Embryonic facial prominence (tissue), 1 donor: ENCODE measurements at regions not wholly inside any gene's neighbourhood (a gene's known extent, or its start where the extent isn't known, plus 50 kb on each side); places are given as distances from the start of the nearest gene placed in this dataset.
"Not testable (repeated sequence)": the region's sequence is repeated elsewhere in the genome, so short reads cannot be mapped to it uniquely, and the experiment has no call there.

Experiments
- DNase-seq: peaks from one replicate; pipeline ENCODE4 v3.0.0-alpha.2; 2016; ENCODE audit errors: extremely low spot score

GRCh38 chr5:157945822-157946221, 86.9 kb upstream of the CLINT1 start:
- not testable (repeated sequence) for DNase-seq

- no peak for DNase-seq
These were observed 86.0 kb upstream of the CLINT1 start for GRCh38 chr5:157944938-157945337.

- DNase-seq, result no peak
These were observed 85.2 kb upstream of the CLINT1 start for GRCh38 chr5:157944077-157944633.

- no peak for DNase-seq
These were observed 83.7 kb upstream of the CLINT1 start for GRCh38 chr5:157942595-157942994.

GRCh38 chr5:157941616-157942015, 82.7 kb upstream of the CLINT1 start:
- no peak for DNase-seq

- DNase-seq, result not testable (repeated sequence)
These were observed 79.2 kb upstream of the CLINT1 start for GRCh38 chr5:157938101-157938500.

GRCh38 chr5:157936776-157937501, 78.0 kb upstream of the CLINT1 start:
- not testable (repeated sequence) for DNase-seq

GRCh38 chr5:157934600-157934999, 75.7 kb upstream of the CLINT1 start:
- DNase-seq, result no peak

GRCh38 chr5:157933005-157933404, 74.1 kb upstream of the CLINT1 start:
- no peak for DNase-seq

- DNase-seq, result no peak
These were observed 71.8 kb upstream of the CLINT1 start for GRCh38 chr5:157930710-157931109.

- no peak for DNase-seq
These were observed 68.0 kb upstream of the CLINT1 start for GRCh38 chr5:157926977-157927376.

GRCh38 chr5:157925786-157926671, 67.1 kb upstream of the CLINT1 start:
- no peak for DNase-seq

GRCh38 chr5:157924931-157925729, 66.2 kb upstream of the CLINT1 start:
- no peak for DNase-seq

GRCh38 chr5:157924490-157924889, 65.5 kb upstream of the CLINT1 start:
- DNase-seq, result no peak

GRCh38 chr5:157923765-157924164, 64.8 kb upstream of the CLINT1 start:
- DNase-seq, result no peak

GRCh38 chr5:157922026-157922425, 63.1 kb upstream of the CLINT1 start:
- no peak for DNase-seq

GRCh38 chr5:157920828-157921170, 61.9 kb upstream of the CLINT1 start:
- no peak for DNase-seq

GRCh38 chr5:157918811-157919742, 60.1 kb upstream of the CLINT1 start:
- no peak for DNase-seq

- peak; percentile 25 for DNase-seq
These were observed 59.2 kb upstream of the CLINT1 start for GRCh38 chr5:157917899-157918809.

GRCh38 chr5:157917491-157917890, 58.5 kb upstream of the CLINT1 start:
- no peak for DNase-seq
